NCI-H524 (cell line): ENCODE measurements at regions not wholly inside any gene's neighbourhood (a gene's known extent, or its start where the extent isn't known, plus 50 kb on each side); places are given as distances from the start of the nearest gene placed in this dataset.
"Not testable (repeated sequence)": the region's sequence is repeated elsewhere in the genome, so short reads cannot be mapped to it uniquely, and the experiment has no call there.

ENCODE experiments used
- DNase-seq, 2 experiments: peaks; one replicate each; lab custom pipeline; 2025; lab: John Stamatoyannopoulos, UW

GRCh38 chr10:46095943-46096342, 49.9 kb upstream of the MSMB start:
- DNase-seq = not testable (repeated sequence)

- no peak for DNase-seq
These were observed 50.4 kb upstream of the MSMB start for GRCh38 chr10:46096446-46096845.

GRCh38 chr10:46096909-46097575, 51.0 kb upstream of the MSMB start:
- DNase-seq = no peak

- DNase-seq = no peak
These were observed 51.7 kb upstream of the MSMB start for GRCh38 chr10:46097576-46098317.

- no peak for DNase-seq
These were observed 52.3 kb upstream of the MSMB start for GRCh38 chr10:46098386-46098785.

- not testable (repeated sequence) for DNase-seq
These were observed 52.9 kb upstream of the MSMB start for GRCh38 chr10:46098925-46099324.

- DNase-seq = no peak
These were observed 58.1 kb upstream of the MSMB start for GRCh38 chr10:46104071-46104585.

- DNase-seq = not testable (repeated sequence)
These were observed 59.3 kb upstream of the MSMB start for GRCh38 chr10:46105416-46105815.

- not testable (repeated sequence) for DNase-seq
These were observed 59.9 kb upstream of the MSMB start for GRCh38 chr10:46105856-46106409.

- peak in 1 of 2 experiments; percentile 43 for DNase-seq
These were observed 60.6 kb upstream of the MSMB start for GRCh38 chr10:46106410-46107255.

GRCh38 chr10:46108158-46108499, 62.1 kb upstream of the MSMB start:
- not testable (repeated sequence) for DNase-seq

GRCh38 chr10:46154271-46154670, 108.2 kb upstream of the MSMB start:
- DNase-seq = not testable (repeated sequence)

- not testable (repeated sequence) for DNase-seq
These were observed 108.6 kb upstream of the MSMB start for GRCh38 chr10:46154683-46155082.

- not testable (repeated sequence) for DNase-seq
These were observed 110.8 kb upstream of the MSMB start for GRCh38 chr10:46156866-46157265.

- DNase-seq = no peak
These were observed 117.1 kb upstream of the ANTXRL start for GRCh38 chr10:46169736-46170135.

GRCh38 chr10:46170789-46171188, 116.0 kb upstream of the ANTXRL start:
- no peak for DNase-seq

GRCh38 chr10:46171661-46172060, 115.1 kb upstream of the ANTXRL start:
- no peak for DNase-seq

GRCh38 chr10:46175296-46175695, 111.5 kb upstream of the ANTXRL start:
- no peak for DNase-seq

- DNase-seq = no peak
These were observed 111.0 kb upstream of the ANTXRL start for GRCh38 chr10:46175831-46176230.

GRCh38 chr10:46187431-46187830, 99.4 kb upstream of the ANTXRL start:
- DNase-seq = not testable (repeated sequence)

- DNase-seq = no peak
These were observed 89.7 kb upstream of the ANTXRL start for GRCh38 chr10:46197050-46197449.

- no peak for DNase-seq
These were observed 88.3 kb upstream of the ANTXRL start for GRCh38 chr10:46198516-46198915.
